Sigmoid colon (tissue), 4 donors: ENCODE measurements at regions not wholly inside any gene's neighbourhood (a gene's known extent, or its start where the extent isn't known, plus 50 kb on each side); places are given as distances from the start of the nearest gene placed in this dataset.

Experiments used
- CTCF ChIP-seq, 4 experiments: fragments of 450-650 bp in 3 of 4; fragments of 200-600 bp in 1 of 4; IDR thresholded peaks; one replicate each; pipeline ENCODE4 v1.5.1; 2016 to 2019; ENCODE audit warnings: antibody characterized with exemption in 4 of 4, mild to moderate bottlenecking in 3 of 4, moderate library complexity in 2 of 4
- EP300 ChIP-seq, 4 donors: sonication (generic); formaldehyde crosslinking; IDR thresholded peaks; one replicate each; pipeline ENCODE4 v1.6.1; 2017; ENCODE audit warnings: antibody characterized with exemption in 4 of 4
- POLR2A ChIP-seq, 2 donors: fragments of 450-650 bp; IDR thresholded peaks; one replicate each; pipeline ENCODE4 v1.6.1; 2016; ENCODE audit warnings: antibody characterized with exemption in 2 of 2, mild to moderate bottlenecking in 2 of 2, moderate library complexity in 2 of 2
- POLR2AphosphoS5 ChIP-seq, 4 donors: sonication (generic); formaldehyde crosslinking; IDR thresholded peaks; one replicate each; pipeline ENCODE4 v1.6.1; 2017; ENCODE audit warnings: antibody characterized with exemption in 4 of 4

- TF ChIP-seq POLR2A (IDR thresholded peaks at IDR 0.05) (no peak), CTCF (IDR thresholded peaks at IDR 0.05) (no peak), POLR2AphosphoS5 (IDR thresholded peaks at IDR 0.05) (no peak), EP300 (IDR thresholded peaks at IDR 0.05) (no peak)
These were observed 517.6 kb upstream of the ROBO1 start for GRCh38 chr3:80285388-80285787.
